HL-60 (cell line): ENCODE measurements at regions not wholly inside any gene's neighbourhood (a gene's known extent, or its start where the extent isn't known, plus 50 kb on each side); places are given as distances from the start of the nearest gene placed in this dataset.

Experiments used
- CTCF ChIP-seq: IDR thresholded peaks from one replicate; pipeline ENCODE4 v1.5.1; 2011; ENCODE audit warnings: low read length, control low read depth, inconsistent platforms; ENCODE audit not compliant: insufficient read depth
- GABPA ChIP-seq: IDR thresholded peaks from 2 replicates; pipeline ENCODE4 v1.6.1; 2012; ENCODE audit warnings: low read depth
- POLR2AphosphoS5 ChIP-seq: IDR thresholded peaks from 2 replicates; pipeline ENCODE4 v1.6.1; 2012; ENCODE audit warnings: low read depth

DNA sequence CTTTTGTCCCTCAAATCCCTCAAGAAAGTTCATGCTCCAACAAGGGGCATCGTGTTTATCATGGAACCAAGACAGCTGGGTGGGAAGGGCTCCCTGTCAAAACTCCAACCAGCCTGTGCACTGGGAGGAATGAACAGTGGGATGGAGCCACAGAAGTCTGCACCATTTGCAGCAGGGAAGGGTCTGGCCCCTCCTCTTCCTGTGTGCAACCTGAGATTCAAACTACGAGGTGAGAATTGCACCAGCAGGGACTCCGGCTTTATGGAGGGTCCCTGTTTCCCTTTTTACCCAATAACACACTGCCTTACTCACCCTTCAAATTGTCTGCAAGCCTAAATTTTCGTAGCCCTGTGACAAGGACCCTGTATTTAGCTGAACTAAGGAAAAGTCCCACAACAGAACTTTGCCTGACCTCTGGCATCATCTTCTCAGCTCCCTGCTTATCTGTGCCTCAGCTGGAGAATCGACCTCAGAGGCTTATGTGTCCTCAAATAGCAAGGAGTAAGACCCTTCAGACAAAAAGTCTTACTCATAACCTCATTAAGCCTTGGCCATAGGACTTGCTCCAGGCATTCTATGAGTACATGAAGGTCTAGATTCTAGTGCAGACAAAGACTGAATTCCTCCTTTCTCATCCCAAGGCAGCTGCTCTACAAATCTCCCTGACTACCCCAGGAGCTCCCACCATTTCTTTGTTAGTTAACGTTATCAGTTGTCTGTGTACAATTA, 178.3 kb upstream of the SERPINE2 start:
- no peak for TF ChIP-seq POLR2AphosphoS5
- TF ChIP-seq CTCF: no peak
- no peak for TF ChIP-seq GABPA
